ENCODE measurements at regions not wholly inside any gene's neighbourhood (a gene's known extent, or its start where the extent isn't known, plus 50 kb on each side); places are given as distances from the start of the nearest gene placed in this dataset.
"Not testable (repeated sequence)": the region's sequence is repeated elsewhere in the genome, so short reads cannot be mapped to it uniquely, and the experiment has no call there.

GRCh38 chr13:63864171-63864902 is 2448.7 kb upstream of the PCDH20 start:
- DNase-seq (ENCODE audit: insufficient read length, low spot score) (no peak), FAIRE-seq (no peak)

GRCh38 chr13:63855457-63856118 is 2439.9 kb upstream of the PCDH20 start:
- DNase-seq (ENCODE audit: insufficient read length, low spot score): no peak
- FAIRE-seq: no peak

- DNase-seq (ENCODE audit: insufficient read length, low spot score): no peak
Observed at GRCh38 chr13:63853816-63854215, 2438.2 kb upstream of the PCDH20 start.

GRCh38 chr13:63851526-63851925 is 2435.9 kb upstream of the PCDH20 start:
- no peak for FAIRE-seq
- DNase-seq (ENCODE audit: insufficient read length, low spot score): no peak

More at GRCh38 chr13:63853816-63854215, 2438.2 kb upstream of the PCDH20 start:
- no peak for FAIRE-seq

GRCh38 chr13:63843766-63844699 is 2428.4 kb upstream of the PCDH20 start:
- DNase-seq (ENCODE audit: insufficient read length, low spot score) (no peak), FAIRE-seq (no peak)

- no peak for DNase-seq (ENCODE audit: insufficient read length, low spot score)
- no peak for FAIRE-seq
Observed at GRCh38 chr13:63842102-63842501, 2426.5 kb upstream of the PCDH20 start.

GRCh38 chr13:63840551-63841421 is 2425.1 kb upstream of the PCDH20 start:
- no peak for FAIRE-seq
- no peak for DNase-seq (ENCODE audit: insufficient read length, low spot score)

DNA sequence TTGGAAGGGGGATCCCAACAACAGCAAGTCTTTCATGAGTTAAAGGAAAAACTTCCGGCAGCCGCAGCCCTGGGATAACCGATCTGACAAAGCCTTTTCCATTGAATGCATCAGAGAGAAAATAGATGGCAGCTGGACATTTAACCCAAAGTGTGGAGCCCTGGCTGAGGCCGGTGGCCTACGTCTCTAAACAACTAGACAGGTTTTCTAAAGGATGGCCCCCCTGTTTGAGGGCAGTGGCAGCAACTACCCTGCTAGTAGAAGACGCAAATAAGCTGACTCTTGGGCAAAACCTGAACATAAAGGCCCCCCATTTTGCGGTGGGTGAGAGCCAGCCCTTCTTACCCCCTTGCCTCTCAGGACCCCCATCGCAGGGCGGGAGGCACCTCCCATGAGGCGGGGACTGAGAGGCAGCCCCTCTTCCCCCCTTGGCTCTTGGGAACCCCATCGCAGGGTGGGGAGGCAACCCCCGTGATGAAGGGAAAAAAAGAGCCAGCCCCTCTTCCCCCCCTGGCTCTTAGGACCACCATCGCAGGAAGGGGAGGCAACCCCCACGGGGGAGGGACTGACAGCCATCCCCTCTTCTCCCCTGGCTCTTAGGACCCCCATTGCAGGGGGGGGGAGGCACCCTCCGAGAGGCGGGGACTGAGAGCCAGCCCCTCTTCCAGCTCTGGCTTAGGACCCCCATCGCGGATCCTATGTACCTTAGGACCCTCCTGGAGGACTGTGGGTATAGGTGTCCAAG is 2422.9 kb upstream of the PCDH20 start:
- no peak for FAIRE-seq
- DNase-seq (ENCODE audit: insufficient read length, low spot score): no peak

GRCh38 chr13:63837701-63838100 is 2422.1 kb upstream of the PCDH20 start:
- not testable (repeated sequence) for DNase-seq (ENCODE audit: insufficient read length, low spot score); FAIRE-seq

GRCh38 chr13:63829609-63830008 is 2414.0 kb upstream of the PCDH20 start:
- not testable (repeated sequence) for FAIRE-seq; DNase-seq (ENCODE audit: insufficient read length, low spot score)

DNA sequence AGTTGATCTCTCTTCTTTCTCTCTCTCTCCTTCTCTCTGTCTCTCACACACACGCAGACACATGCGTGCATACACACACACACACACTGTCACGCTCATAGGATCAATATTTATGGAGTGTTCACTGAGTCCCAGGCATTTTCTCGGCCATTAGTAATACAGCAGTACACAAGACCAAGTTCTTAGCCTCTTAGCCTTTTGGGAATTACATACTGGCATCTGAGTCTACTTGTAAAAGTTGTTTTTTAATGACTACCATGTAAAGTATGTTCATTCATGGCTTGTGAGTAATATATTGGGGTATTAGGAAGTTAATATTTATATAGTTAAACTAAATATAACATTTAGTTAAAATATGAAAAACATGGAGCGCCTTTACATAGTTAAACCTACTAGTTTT is 2406.1 kb upstream of the PCDH20 start:
- not testable (repeated sequence) for FAIRE-seq

GRCh38 chr13:63811428-63812004 is 2395.9 kb upstream of the PCDH20 start:
- FAIRE-seq; DNase-seq (ENCODE audit: insufficient read length, low spot score): not testable (repeated sequence)

More for the DNA sequence above, 2406.1 kb upstream of the PCDH20 start:
- not testable (repeated sequence) for DNase-seq (ENCODE audit: insufficient read length, low spot score)

GRCh38 chr13:63791134-63791533 is 2375.5 kb upstream of the PCDH20 start:
- FAIRE-seq; DNase-seq (ENCODE audit: insufficient read length, low spot score): not testable (repeated sequence)

DNA sequence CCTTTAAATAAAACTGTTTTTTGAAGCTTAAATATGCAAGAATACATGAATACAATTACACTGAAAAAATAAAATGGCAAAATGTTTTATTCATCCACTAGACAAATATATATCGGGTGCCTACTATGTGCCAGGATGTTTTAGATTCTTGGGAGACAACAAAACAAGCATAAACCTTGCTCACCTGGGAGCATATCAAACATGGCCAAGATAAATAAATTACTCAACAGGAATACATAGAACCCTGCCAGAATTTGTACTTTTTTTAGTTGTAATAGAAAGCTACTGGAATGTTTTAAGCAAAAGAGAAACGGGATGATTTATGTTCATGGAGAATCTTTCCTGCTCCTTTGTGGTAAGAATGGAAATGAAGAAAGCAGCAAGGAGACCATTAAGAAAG is 2358.5 kb upstream of the PCDH20 start:
- no peak for FAIRE-seq
- DNase-seq (ENCODE audit: insufficient read length, low spot score): no peak

- FAIRE-seq (no peak), DNase-seq (ENCODE audit: insufficient read length, low spot score) (no peak)
Observed at GRCh38 chr13:63773476-63773875, 2357.8 kb upstream of the PCDH20 start.

- DNase-seq (ENCODE audit: insufficient read length, low spot score); FAIRE-seq: not testable (repeated sequence)
Observed at GRCh38 chr13:63757683-63758082, 2342.0 kb upstream of the PCDH20 start.

- not testable (repeated sequence) for DNase-seq (ENCODE audit: insufficient read length, low spot score); FAIRE-seq
Observed at GRCh38 chr13:63749857-63750256, 2334.2 kb upstream of the PCDH20 start.

DNA sequence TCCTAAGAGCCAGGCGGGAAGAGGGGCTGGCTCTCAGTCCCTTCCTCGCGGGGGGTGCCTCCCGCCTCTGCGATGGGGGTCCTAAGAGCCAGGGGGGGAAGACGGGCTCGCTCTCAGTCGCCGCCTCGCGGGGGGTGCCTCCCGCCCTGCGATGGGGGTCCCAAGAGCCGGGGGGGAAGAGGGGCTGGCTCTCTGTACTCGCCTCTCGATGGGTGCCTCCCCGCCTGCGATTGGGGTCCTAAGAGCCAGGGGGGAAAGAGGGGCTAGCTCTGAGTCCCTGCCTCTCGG is 2326.1 kb upstream of the PCDH20 start:
- not testable (repeated sequence) for FAIRE-seq; DNase-seq (ENCODE audit: insufficient read length, low spot score)

Measured in HTR-8/SVneo (cell line).